Immature natural killer cell (primary cell): ENCODE measurements at regions not wholly inside any gene's neighbourhood (a gene's known extent, or its start where the extent isn't known, plus 50 kb on each side); places are given as distances from the start of the nearest gene placed in this dataset.

ENCODE experiments used
- DNase-seq, 3 donors: peaks; one replicate each; pipeline ENCODE4 v3.0.0; 2022; ENCODE audit warnings: mixed read lengths in 1 of 3
- H3K27ac Mint-ChIP-seq, 6 donors: one replicate each; pipeline ENCODE4 v1.8.0; 2020; ENCODE audit warnings: mixed read lengths in 6 of 6, mild to moderate bottlenecking in 5 of 6, inconsistent platforms in 4 of 6, moderate library complexity in 3 of 6
- H3K27me3 Mint-ChIP-seq, 3 donors: one replicate each; pipeline ENCODE4 v1.8.0; 2020 to 2021; ENCODE audit warnings: low read depth in 3 of 3, mild to moderate bottlenecking in 3 of 3, mixed read lengths in 3 of 3, moderate library complexity in 3 of 3, inconsistent platforms in 1 of 3
- H3K36me3 Mint-ChIP-seq, 3 donors: one replicate each; pipeline ENCODE4 v1.8.0; 2020; ENCODE audit warnings: mixed read lengths in 3 of 3, inconsistent platforms in 2 of 3, mild to moderate bottlenecking in 2 of 3
- H3K4me1 Mint-ChIP-seq, 2 donors: one replicate each; pipeline ENCODE4 v1.8.0; 2020; ENCODE audit warnings: inconsistent platforms in 2 of 2, mild to moderate bottlenecking in 2 of 2, mixed read lengths in 2 of 2, moderate library complexity in 1 of 2
- H3K4me3 Mint-ChIP-seq, 5 donors: one replicate each; pipeline ENCODE4 v1.8.0; 2020; ENCODE audit warnings: mild to moderate bottlenecking in 5 of 5, mixed read lengths in 5 of 5, inconsistent platforms in 3 of 5, moderate library complexity in 3 of 5
- H3K9me3 Mint-ChIP-seq, 6 donors: one replicate each; pipeline ENCODE4 v1.8.0; 2020; ENCODE audit warnings: mild to moderate bottlenecking in 6 of 6, mixed read lengths in 6 of 6, inconsistent platforms in 4 of 6, moderate library complexity in 3 of 6

GRCh38 chr16:85179344-85180046, 67.2 kb upstream of the CIBAR2 start:
- Mint-ChIP-seq H3K36me3 (no peaks in the 10 kb centered on the region), H3K27me3 (peaks cover 2 to 18% (median 5%) of the 10 kb centered on the region in 3 donors), H3K9me3 (peaks cover under 1 to 9% (median 5%) of the 10 kb centered on the region in 6 donors), H3K4me1 (no peaks in the 10 kb centered on the region), H3K27ac (no peak overlapping the region), H3K4me3 (no peak overlapping the region)
- no peak for DNase-seq

GRCh38 chr16:85180047-85180826, 68.0 kb upstream of the CIBAR2 start:
- Mint-ChIP-seq H3K4me1 (no peaks in the 10 kb centered on the region), H3K36me3 (peaks cover 0 to 5% (median 0%) of the 10 kb centered on the region in 3 donors), H3K9me3 (peaks cover 7 to 17% (median 11%) of the 10 kb centered on the region in 6 donors), H3K27ac (no peak overlapping the region), H3K4me3 (no peak overlapping the region), H3K27me3 (peaks cover 2 to 17% (median 5%) of the 10 kb centered on the region in 3 donors)
- DNase-seq: no peak

- Mint-ChIP-seq H3K4me1 (no peaks in the 10 kb centered on the region), H3K4me3 (no peak overlapping the region), H3K27me3 (peaks cover 0 to 8% (median 7%) of the 10 kb centered on the region in 3 donors), H3K9me3 (peaks cover 9 to 18% (median 11%) of the 10 kb centered on the region in 6 donors), H3K27ac (no peak overlapping the region), H3K36me3 (peaks cover 0 to 5% (median 0%) of the 10 kb centered on the region in 3 donors)
- no peak for DNase-seq
These were observed 68.8 kb upstream of the CIBAR2 start for GRCh38 chr16:85180827-85181738.

GRCh38 chr16:85181739-85182129, 69.5 kb upstream of the CIBAR2 start:
- H3K27ac Mint-ChIP-seq: no peak overlapping the region
- peaks cover 9 to 18% (median 11%) of the 10 kb centered on the region in 6 donors for H3K9me3 Mint-ChIP-seq
- no peak for DNase-seq
- peaks cover 0 to 5% (median 0%) of the 10 kb centered on the region in 3 donors for H3K36me3 Mint-ChIP-seq
- H3K4me1 Mint-ChIP-seq: no peaks in the 10 kb centered on the region
- H3K4me3 Mint-ChIP-seq: no peak overlapping the region
- H3K27me3 Mint-ChIP-seq: peaks cover 0 to 8% (median 7%) of the 10 kb centered on the region in 3 donors

- Mint-ChIP-seq H3K4me1 (no peaks in the 10 kb centered on the region), H3K27ac (no peak overlapping the region), H3K4me3 (no peak overlapping the region), H3K27me3 (peaks cover 0 to 8% (median 7%) of the 10 kb centered on the region in 3 donors), H3K36me3 (peaks cover 0 to 5% (median 0%) of the 10 kb centered on the region in 3 donors), H3K9me3 (peaks cover 9 to 18% (median 11%) of the 10 kb centered on the region in 6 donors)
- DNase-seq: no peak
These were observed 70.0 kb upstream of the CIBAR2 start for GRCh38 chr16:85182286-85182685.

GRCh38 chr16:85182774-85183173, 70.5 kb upstream of the CIBAR2 start:
- no peak overlapping the region for H3K27ac Mint-ChIP-seq
- H3K9me3 Mint-ChIP-seq: peaks cover 9 to 18% (median 11%) of the 10 kb centered on the region in 6 donors
- peaks cover 0 to 5% (median 0%) of the 10 kb centered on the region in 3 donors for H3K36me3 Mint-ChIP-seq
- no peaks in the 10 kb centered on the region for H3K4me1 Mint-ChIP-seq
- DNase-seq: no peak
- no peak overlapping the region for H3K4me3 Mint-ChIP-seq
- peaks cover 0 to 8% (median 7%) of the 10 kb centered on the region in 3 donors for H3K27me3 Mint-ChIP-seq

- DNase-seq: no peak
- H3K4me3 Mint-ChIP-seq: no peak overlapping the region
- peaks cover 10 to 18% (median 12%) of the 10 kb centered on the region in 6 donors for H3K9me3 Mint-ChIP-seq
- peaks cover 0 to 6% (median 4%) of the 10 kb centered on the region in 3 donors for H3K27me3 Mint-ChIP-seq
- peaks cover 0 to 5% (median 0%) of the 10 kb centered on the region in 3 donors for H3K36me3 Mint-ChIP-seq
- H3K27ac Mint-ChIP-seq: no peak overlapping the region
- H3K4me1 Mint-ChIP-seq: no peaks in the 10 kb centered on the region
These were observed 71.3 kb upstream of the CIBAR2 start for GRCh38 chr16:85183564-85183963.

GRCh38 chr16:85184404-85184803, 72.1 kb upstream of the CIBAR2 start:
- no peaks in the 10 kb centered on the region for H3K4me1 Mint-ChIP-seq
- H3K27me3 Mint-ChIP-seq: peaks cover 0 to 7% (median 0%) of the 10 kb centered on the region in 3 donors
- peaks cover 10 to 18% (median 12%) of the 10 kb centered on the region in 6 donors for H3K9me3 Mint-ChIP-seq
- H3K4me3 Mint-ChIP-seq: no peak overlapping the region
- no peak for DNase-seq
- no peak overlapping the region for H3K27ac Mint-ChIP-seq
- peaks cover 0 to 5% (median 0%) of the 10 kb centered on the region in 3 donors for H3K36me3 Mint-ChIP-seq

- Mint-ChIP-seq H3K4me1 (no peaks in the 10 kb centered on the region), H3K4me3 (no peak overlapping the region), H3K27me3 (peaks cover 0 to 7% (median 4%) of the 10 kb centered on the region in 3 donors), H3K9me3 (peaks cover 12 to 22% (median 19%) of the 10 kb centered on the region in 6 donors), H3K36me3 (peaks cover 5 to 7% (median 6%) of the 10 kb centered on the region in 3 donors), H3K27ac (no peak overlapping the region)
- no peak for DNase-seq
These were observed 73.2 kb upstream of the CIBAR2 start for GRCh38 chr16:85185303-85186100.

GRCh38 chr16:85187002-85187401, 74.7 kb upstream of the CIBAR2 start:
- Mint-ChIP-seq H3K27me3 (peaks cover 0 to 9% (median 4%) of the 10 kb centered on the region in 3 donors), H3K9me3 (peaks cover 12 to 22% (median 19%) of the 10 kb centered on the region in 6 donors), H3K36me3 (peaks cover 5 to 7% (median 6%) of the 10 kb centered on the region in 3 donors), H3K4me1 (no peaks in the 10 kb centered on the region), H3K4me3 (no peak overlapping the region), H3K27ac (no peak overlapping the region)
- no peak for DNase-seq

- Mint-ChIP-seq H3K4me3 (no peak overlapping the region), H3K36me3 (peaks cover 5 to 7% (median 6%) of the 10 kb centered on the region in 3 donors), H3K4me1 (no peaks in the 10 kb centered on the region), H3K27ac (no peak overlapping the region), H3K27me3 (peaks cover 0 to 9% (median 4%) of the 10 kb centered on the region in 3 donors), H3K9me3 (peaks cover 12 to 22% (median 19%) of the 10 kb centered on the region in 6 donors)
- no peak for DNase-seq
These were observed 75.2 kb upstream of the CIBAR2 start for GRCh38 chr16:85187447-85187846.

GRCh38 chr16:85187886-85188285, 75.6 kb upstream of the CIBAR2 start:
- H3K36me3 Mint-ChIP-seq: peaks cover 5 to 7% (median 6%) of the 10 kb centered on the region in 3 donors
- H3K4me1 Mint-ChIP-seq: no peaks in the 10 kb centered on the region
- H3K27me3 Mint-ChIP-seq: peaks cover 0 to 9% (median 4%) of the 10 kb centered on the region in 3 donors
- no peak overlapping the region for H3K27ac Mint-ChIP-seq
- H3K4me3 Mint-ChIP-seq: no peak overlapping the region
- peaks cover 12 to 22% (median 19%) of the 10 kb centered on the region in 6 donors for H3K9me3 Mint-ChIP-seq
- DNase-seq: no peak
